GM21723 (cell line): ENCODE measurements at regions not wholly inside any gene's neighbourhood (a gene's known extent, or its start where the extent isn't known, plus 50 kb on each side); places are given as distances from the start of the nearest gene placed in this dataset.
"Not testable (repeated sequence)": the region's sequence is repeated elsewhere in the genome, so short reads cannot be mapped to it uniquely, and the experiment has no call there.

ENCODE experiments used
- ATAC-seq: cut with Tn5 transposase; IDR thresholded peaks from one replicate; pipeline ENCODE4 v1.9.1; 2021; ENCODE audit warnings: mild to moderate bottlenecking, moderate library complexity; ENCODE audit not compliant: unreplicated experiment

- no peak for ATAC-seq
Measured at GRCh38 chr18:44568342-44568741, 112.3 kb upstream of the SETBP1 start.

GRCh38 chr18:44568986-44569385 lies 111.7 kb upstream of the SETBP1 start:
- ATAC-seq, result no peak

- no peak for ATAC-seq
Measured at GRCh38 chr18:44569391-44570055, 111.2 kb upstream of the SETBP1 start.

GRCh38 chr18:44579028-44579702 lies 101.5 kb upstream of the SETBP1 start:
- ATAC-seq, result peak; percentile 61

GRCh38 chr18:44579745-44580144 lies 100.9 kb upstream of the SETBP1 start:
- no peak for ATAC-seq

- ATAC-seq, result no peak
Measured at GRCh38 chr18:44580159-44580558, 100.5 kb upstream of the SETBP1 start.

GRCh38 chr18:44580782-44581181 lies 99.9 kb upstream of the SETBP1 start:
- ATAC-seq, result not testable (repeated sequence)

GRCh38 chr18:44582456-44582855 lies 98.2 kb upstream of the SETBP1 start:
- ATAC-seq, result no peak

GRCh38 chr18:44584900-44585299 lies 95.8 kb upstream of the SETBP1 start:
- ATAC-seq, result no peak

- no peak for ATAC-seq
Measured at GRCh38 chr18:44586782-44587524, 93.7 kb upstream of the SETBP1 start.

GRCh38 chr18:44588508-44588907 lies 92.2 kb upstream of the SETBP1 start:
- no peak for ATAC-seq

- ATAC-seq, result no peak
Measured at GRCh38 chr18:44589693-44590355, 90.9 kb upstream of the SETBP1 start.

GRCh38 chr18:44590956-44591670 lies 89.6 kb upstream of the SETBP1 start:
- no peak for ATAC-seq

GRCh38 chr18:44592639-44593038 lies 88.0 kb upstream of the SETBP1 start:
- no peak for ATAC-seq

GRCh38 chr18:44594799-44595467 lies 85.8 kb upstream of the SETBP1 start:
- no peak for ATAC-seq

GRCh38 chr18:44597797-44598196 lies 82.9 kb upstream of the SETBP1 start:
- ATAC-seq, result no peak

GRCh38 chr18:44598514-44598913 lies 82.2 kb upstream of the SETBP1 start:
- no peak for ATAC-seq

- ATAC-seq, result no peak
Measured at GRCh38 chr18:44599412-44599811, 81.3 kb upstream of the SETBP1 start.

- ATAC-seq, result no peak
Measured at GRCh38 chr18:44601447-44601846, 79.2 kb upstream of the SETBP1 start.

GRCh38 chr18:44602380-44602779 lies 78.3 kb upstream of the SETBP1 start:
- ATAC-seq, result no peak
